ENCODE measurements at regions not wholly inside any gene's neighbourhood (a gene's known extent, or its start where the extent isn't known, plus 50 kb on each side); places are given as distances from the start of the nearest gene placed in this dataset.

GRCh38 chr12:103073630-103074029 is 116.2 kb downstream of the ASCL1 start:
- DNase-seq (ENCODE audit: low spot score): no peak
- no peaks in the 10 kb centered on the region for H3K27me3 ChIP-seq
- Mint-ChIP-seq H3K4me1 (no peaks in the 10 kb centered on the region), H3K27me3 (ENCODE audit: insufficient read depth, low read depth) (peaks cover 3% of the 10 kb centered on the region), H3K4me3 (no peak overlapping the region), H3K36me3 (no peaks in the 10 kb centered on the region), H3K27ac (no peak overlapping the region), H3K9me3 (peaks cover 2% of the 10 kb centered on the region)
- H2AFZ ChIP-seq (replicated peaks): no peak overlapping the region
- no peaks in the 10 kb centered on the region for H3K4me1 ChIP-seq
- no peaks in the 10 kb centered on the region for H3K9me3 ChIP-seq (ENCODE audit: low read depth)
- TF ChIP-seq CTCF (IDR thresholded peaks at IDR 0.05) (no peak), EZH2phosphoT487 (IDR thresholded peaks at IDR 0.05) (no peak), EZH2 (IDR thresholded peaks at IDR 0.05) (no peak)
- H4K20me1 ChIP-seq (ENCODE audit: low read depth): no peaks in the 10 kb centered on the region
- H3K9ac ChIP-seq: no peak overlapping the region
- no peak overlapping the region for H3K4me2 ChIP-seq
- H3K4me3 ChIP-seq: no peak overlapping the region
- no peaks in the 10 kb centered on the region for H3F3A ChIP-seq (ENCODE audit: low read depth)
- peaks cover 4% of the 10 kb centered on the region for H3K36me3 ChIP-seq
- no peaks in the 10 kb centered on the region for H3K79me2 ChIP-seq (ENCODE audit: low read depth)
- H3K27ac ChIP-seq: no peak overlapping the region

- H2AFZ ChIP-seq (replicated peaks): no peak overlapping the region
- H3K4me3 Mint-ChIP-seq: no peak overlapping the region
- TF ChIP-seq CTCF (IDR thresholded peaks at IDR 0.05): no peak
- no peak for TF ChIP-seq EZH2 (IDR thresholded peaks at IDR 0.05)
- TF ChIP-seq EZH2phosphoT487 (IDR thresholded peaks at IDR 0.05): no peak
- H3F3A ChIP-seq (ENCODE audit: low read depth): no peaks in the 10 kb centered on the region
- H3K4me1 ChIP-seq: no peaks in the 10 kb centered on the region
- H3K79me2 ChIP-seq (ENCODE audit: low read depth): no peaks in the 10 kb centered on the region
- H3K9me3 ChIP-seq (ENCODE audit: low read depth): no peaks in the 10 kb centered on the region
- H3K27me3 ChIP-seq: no peaks in the 10 kb centered on the region
- no peak overlapping the region for H3K27ac Mint-ChIP-seq
- H3K4me3 ChIP-seq: no peak overlapping the region
- H3K4me1 Mint-ChIP-seq: no peaks in the 10 kb centered on the region
- H3K36me3 Mint-ChIP-seq: no peaks in the 10 kb centered on the region
- H3K4me2 ChIP-seq: no peak overlapping the region
- H3K27me3 Mint-ChIP-seq (ENCODE audit: insufficient read depth, low read depth): peaks cover 3% of the 10 kb centered on the region
- H3K36me3 ChIP-seq: no peaks in the 10 kb centered on the region
- no peak for DNase-seq (ENCODE audit: low spot score)
- H4K20me1 ChIP-seq (ENCODE audit: low read depth): no peaks in the 10 kb centered on the region
- no peak overlapping the region for H3K27ac ChIP-seq
- H3K9ac ChIP-seq: no peak overlapping the region
- peaks cover under 1% of the 10 kb centered on the region for H3K9me3 Mint-ChIP-seq
These were observed 118.4 kb downstream of the ASCL1 start for GRCh38 chr12:103075848-103076247.

GRCh38 chr12:103077108-103077773 is 119.8 kb downstream of the ASCL1 start:
- no peak overlapping the region for H2AFZ ChIP-seq (replicated peaks)
- no peak overlapping the region for H3K4me2 ChIP-seq
- H3K79me2 ChIP-seq (ENCODE audit: low read depth): no peaks in the 10 kb centered on the region
- H3K27ac ChIP-seq: no peak overlapping the region
- H3K4me1 ChIP-seq: no peaks in the 10 kb centered on the region
- H4K20me1 ChIP-seq (ENCODE audit: low read depth): no peaks in the 10 kb centered on the region
- DNase-seq (ENCODE audit: low spot score): no peak
- H3K4me3 ChIP-seq: no peak overlapping the region
- TF ChIP-seq EZH2 (IDR thresholded peaks at IDR 0.05): no peak
- no peak for TF ChIP-seq CTCF (IDR thresholded peaks at IDR 0.05)
- no peak for TF ChIP-seq EZH2phosphoT487 (IDR thresholded peaks at IDR 0.05)
- peaks cover 3% of the 10 kb centered on the region for H3K27me3 Mint-ChIP-seq (ENCODE audit: insufficient read depth, low read depth)
- H3K4me1 Mint-ChIP-seq: no peaks in the 10 kb centered on the region
- peaks cover 10% of the 10 kb centered on the region for H3K9me3 Mint-ChIP-seq
- no peak overlapping the region for H3K4me3 Mint-ChIP-seq
- no peaks in the 10 kb centered on the region for H3K27me3 ChIP-seq
- no peaks in the 10 kb centered on the region for H3K36me3 Mint-ChIP-seq
- no peak overlapping the region for H3K27ac Mint-ChIP-seq
- H3K9me3 ChIP-seq (ENCODE audit: low read depth): peaks cover 3% of the 10 kb centered on the region
- no peaks in the 10 kb centered on the region for H3K36me3 ChIP-seq
- H3K9ac ChIP-seq: no peak overlapping the region
- no peaks in the 10 kb centered on the region for H3F3A ChIP-seq (ENCODE audit: low read depth)
